Effector CD8-positive, alpha-beta T cell (primary cell): ENCODE measurements at regions not wholly inside any gene's neighbourhood (a gene's known extent, or its start where the extent isn't known, plus 50 kb on each side); places are given as distances from the start of the nearest gene placed in this dataset.

ENCODE experiments used
- DNase-seq: peaks from one replicate; lab custom pipeline; 2025; lab: John Stamatoyannopoulos, UW

- no peak for DNase-seq
These were observed 605.0 kb downstream of the MTRR start for GRCh38 chr5:8473827-8474568.

- no peak for DNase-seq
These were observed 605.6 kb downstream of the MTRR start for GRCh38 chr5:8474569-8474930.

DNA sequence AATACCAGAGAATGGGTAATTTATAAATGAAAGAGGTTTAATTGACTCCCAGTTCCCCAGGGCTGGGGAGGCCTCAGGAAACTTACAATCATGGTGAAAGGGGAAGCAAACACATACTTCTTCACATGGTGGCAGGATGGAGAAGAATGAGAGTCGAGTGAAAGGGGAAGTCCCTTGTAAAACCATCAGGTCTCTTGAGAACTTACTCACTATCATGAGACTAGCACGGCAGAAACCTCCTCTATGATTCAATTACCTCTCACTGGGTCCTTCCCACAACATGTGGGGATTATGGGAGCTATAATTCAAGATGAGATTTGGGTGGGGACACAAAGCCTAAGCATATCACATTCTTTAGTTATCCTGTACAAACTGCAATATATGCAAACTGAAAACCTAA is 609.4 kb downstream of the MTRR start:
- DNase-seq = no peak

- DNase-seq = no peak
These were observed 612.1 kb downstream of the MTRR start for GRCh38 chr5:8481007-8481406.

DNA sequence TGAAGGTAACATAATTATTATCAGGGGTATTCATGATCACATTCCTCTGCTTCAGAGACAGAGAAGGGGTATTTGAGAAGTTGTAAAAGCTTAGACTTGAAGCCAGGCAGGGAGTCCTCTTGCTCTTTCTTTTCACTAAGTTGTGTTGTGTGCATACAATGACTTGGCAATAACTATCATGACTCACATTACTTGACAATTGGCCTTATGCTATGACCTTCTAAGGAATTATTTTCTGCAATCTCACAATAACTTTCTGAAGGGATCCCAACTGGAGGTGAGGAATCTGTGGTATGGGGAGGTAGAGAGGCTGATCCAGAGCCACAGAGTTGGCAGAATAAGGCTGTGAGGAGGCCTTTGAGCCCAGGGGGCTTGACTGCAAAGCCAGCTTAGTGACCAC is 622.3 kb downstream of the MTRR start:
- DNase-seq = no peak

GRCh38 chr5:8493176-8493575 is 624.2 kb downstream of the MTRR start:
- no peak for DNase-seq

DNA sequence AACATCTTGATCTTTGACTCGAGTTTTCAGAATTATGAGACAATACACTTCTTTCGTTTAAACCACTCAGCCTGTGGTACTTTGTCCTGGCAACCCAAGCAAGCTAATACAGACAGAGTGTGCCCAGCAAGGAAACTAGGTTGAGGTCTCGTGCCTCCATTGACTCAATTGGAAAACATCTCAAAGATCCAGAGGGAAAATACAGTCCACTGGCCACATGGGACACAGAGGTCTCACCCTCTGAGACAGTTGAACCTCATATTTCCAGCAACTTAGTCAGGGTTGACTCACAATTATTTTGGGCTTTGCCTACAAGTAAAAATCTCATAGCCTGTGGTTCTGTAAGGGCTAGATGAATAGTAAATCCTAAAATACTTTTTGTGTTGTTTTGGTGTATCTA is 631.5 kb downstream of the MTRR start:
- DNase-seq = no peak

DNA sequence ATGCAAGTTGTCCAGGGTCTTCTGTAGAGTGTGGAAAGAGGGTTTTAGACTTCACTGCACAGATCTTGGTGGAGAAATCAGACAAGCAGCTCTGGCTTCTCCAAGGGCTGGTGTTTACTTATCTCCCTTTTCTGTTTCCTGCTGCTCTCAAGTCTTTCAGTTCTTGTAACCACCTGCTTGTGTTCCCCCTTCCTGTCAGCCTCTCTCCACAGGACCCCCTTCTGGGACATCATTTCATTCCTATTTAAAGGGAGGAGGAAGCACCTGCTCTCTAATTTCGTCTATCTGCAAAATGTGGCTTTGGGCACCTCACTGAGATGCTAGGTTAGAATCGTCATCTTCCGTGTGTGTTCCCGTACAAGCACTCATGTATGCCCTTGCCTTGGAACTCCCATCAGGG is 636.2 kb downstream of the MTRR start:
- no peak for DNase-seq

GRCh38 chr5:8508231-8508630 is 639.3 kb downstream of the MTRR start:
- no peak for DNase-seq

- DNase-seq = no peak
These were observed 647.4 kb downstream of the MTRR start for GRCh38 chr5:8516356-8516755.

- DNase-seq = no peak
These were observed 648.5 kb downstream of the MTRR start for GRCh38 chr5:8517456-8517855.

- no peak for DNase-seq
These were observed 652.0 kb downstream of the MTRR start for GRCh38 chr5:8520917-8521316.

- no peak for DNase-seq
These were observed 653.0 kb downstream of the MTRR start for GRCh38 chr5:8521991-8522390.

- DNase-seq = no peak
These were observed 653.7 kb downstream of the MTRR start for GRCh38 chr5:8522646-8523045.

- DNase-seq = no peak
These were observed 654.6 kb downstream of the MTRR start for GRCh38 chr5:8523501-8523900.

GRCh38 chr5:8525819-8526218 is 656.9 kb downstream of the MTRR start:
- no peak for DNase-seq

- DNase-seq = no peak
These were observed 659.2 kb downstream of the MTRR start for GRCh38 chr5:8528106-8528505.

DNA sequence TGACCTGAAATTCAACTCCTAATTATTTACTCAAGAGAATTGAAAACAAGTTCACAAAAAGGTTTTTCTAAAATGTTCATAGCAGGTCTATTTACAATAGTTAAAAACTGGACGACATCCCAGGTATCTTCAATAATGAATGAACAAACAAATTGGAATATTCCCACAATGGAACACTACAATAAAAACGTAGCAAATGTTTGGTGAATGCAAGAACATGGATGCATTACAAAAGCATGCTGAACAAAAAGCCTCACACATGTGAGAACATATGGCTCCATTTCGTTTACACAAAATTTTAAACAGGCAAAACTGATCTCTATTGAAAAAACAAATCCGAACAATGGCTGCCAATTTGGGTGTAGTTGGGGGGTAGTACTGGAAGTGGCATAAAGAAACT is 669.9 kb downstream of the MTRR start:
- DNase-seq = no peak

GRCh38 chr5:8540317-8540716 is 671.4 kb downstream of the MTRR start:
- DNase-seq = no peak

GRCh38 chr5:8550921-8551320 is 682.0 kb downstream of the MTRR start:
- DNase-seq = no peak

DNA sequence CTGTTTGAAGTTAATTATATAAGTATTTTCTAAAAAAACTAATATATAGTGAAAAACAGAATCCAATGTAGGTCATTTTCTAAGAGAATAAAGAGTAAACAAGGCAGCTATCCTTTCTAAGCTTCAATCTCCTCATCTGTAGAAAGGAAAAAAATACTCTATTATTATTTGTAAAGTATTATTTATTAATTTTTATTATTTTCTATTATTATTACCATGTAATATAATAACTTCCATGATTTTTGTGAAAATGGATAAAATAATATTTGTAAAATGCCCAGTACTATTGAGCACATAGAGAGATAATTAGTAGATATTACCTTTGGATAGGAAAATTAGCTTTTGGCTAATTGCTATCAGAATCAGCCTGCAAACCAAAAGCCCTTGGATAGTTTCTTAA is 684.4 kb downstream of the MTRR start:
- DNase-seq = no peak

DNA sequence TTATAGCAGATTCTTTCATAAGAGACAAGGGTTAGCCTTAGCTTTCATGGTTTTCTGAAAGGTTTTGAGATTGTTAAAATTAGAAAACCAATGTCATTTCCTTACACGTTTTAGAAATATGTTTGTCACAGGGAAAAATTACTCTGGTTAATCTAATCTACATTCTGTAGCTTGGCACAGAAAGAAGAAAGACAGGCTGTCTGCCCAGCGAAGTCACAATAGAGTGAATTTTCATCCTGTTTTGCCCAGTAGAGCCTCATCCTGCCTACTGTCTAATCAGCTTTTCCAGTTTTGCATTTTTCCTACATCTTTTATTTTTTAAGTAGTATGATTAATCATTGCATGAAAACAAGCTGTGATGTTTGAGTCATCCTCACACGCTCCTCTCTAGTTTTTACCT is 688.8 kb downstream of the MTRR start:
- DNase-seq = no peak

GRCh38 chr5:8560776-8561175 is 691.8 kb downstream of the MTRR start:
- DNase-seq = no peak

GRCh38 chr5:8561224-8561840 is 692.4 kb downstream of the MTRR start:
- no peak for DNase-seq
